GM13977 (cell line): ENCODE measurements at regions not wholly inside any gene's neighbourhood (a gene's known extent, or its start where the extent isn't known, plus 50 kb on each side); places are given as distances from the start of the nearest gene placed in this dataset.

ENCODE experiments used
- DNase-seq: peaks from one replicate; pipeline ENCODE4 v3.0.0; 2012; ENCODE audit warnings: low spot score
- in situ Hi-C: fragments of 300-500 bp; cut with MboI; formaldehyde crosslinking; loops from one replicate; pipeline ENCODE4 v1.12.0; 2022; ENCODE audit warnings: low sequenced_read_pairs, low pct_unique_long_range_greater_than_20kb, mixed read lengths, inconsistent platforms; ENCODE audit not compliant: unreplicated experiment
- TF ChIP-seq, protein P1 (sequence below): IDR thresholded peaks from 2 replicates; pipeline ENCODE4 v1.5.1; 2012; ENCODE audit warnings: mild to moderate bottlenecking, control low read depth; ENCODE audit not compliant: insufficient read depth; ENCODE audit errors: extremely low read depth, missing control alignments

DNA sequence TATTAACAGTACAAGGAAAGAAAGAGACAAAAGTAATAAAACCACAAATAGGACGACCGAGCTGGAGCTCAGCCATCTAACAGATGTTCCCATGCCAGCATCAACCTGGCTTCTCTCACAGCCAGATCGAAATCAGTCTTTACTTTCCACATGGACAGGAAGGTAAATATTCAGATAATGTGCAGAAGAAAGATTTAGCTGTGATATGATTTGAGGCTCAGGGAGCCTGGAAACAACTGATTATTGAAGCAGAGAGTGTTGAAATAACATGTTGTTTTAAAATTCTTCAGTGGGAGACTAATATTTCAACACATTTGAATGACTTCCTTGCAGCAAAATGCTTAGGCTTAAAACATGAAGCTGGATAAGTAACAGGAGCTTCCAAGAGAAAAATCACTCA is 546.8 kb downstream of the ETS1 start:
- TF ChIP-seq, protein P1, sequence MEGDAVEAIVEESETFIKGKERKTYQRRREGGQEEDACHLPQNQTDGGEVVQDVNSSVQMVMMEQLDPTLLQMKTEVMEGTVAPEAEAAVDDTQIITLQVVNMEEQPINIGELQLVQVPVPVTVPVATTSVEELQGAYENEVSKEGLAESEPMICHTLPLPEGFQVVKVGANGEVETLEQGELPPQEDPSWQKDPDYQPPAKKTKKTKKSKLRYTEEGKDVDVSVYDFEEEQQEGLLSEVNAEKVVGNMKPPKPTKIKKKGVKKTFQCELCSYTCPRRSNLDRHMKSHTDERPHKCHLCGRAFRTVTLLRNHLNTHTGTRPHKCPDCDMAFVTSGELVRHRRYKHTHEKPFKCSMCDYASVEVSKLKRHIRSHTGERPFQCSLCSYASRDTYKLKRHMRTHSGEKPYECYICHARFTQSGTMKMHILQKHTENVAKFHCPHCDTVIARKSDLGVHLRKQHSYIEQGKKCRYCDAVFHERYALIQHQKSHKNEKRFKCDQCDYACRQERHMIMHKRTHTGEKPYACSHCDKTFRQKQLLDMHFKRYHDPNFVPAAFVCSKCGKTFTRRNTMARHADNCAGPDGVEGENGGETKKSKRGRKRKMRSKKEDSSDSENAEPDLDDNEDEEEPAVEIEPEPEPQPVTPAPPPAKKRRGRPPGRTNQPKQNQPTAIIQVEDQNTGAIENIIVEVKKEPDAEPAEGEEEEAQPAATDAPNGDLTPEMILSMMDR, result no peak
- no peak for DNase-seq
- in situ Hi-C loops, result loop anchor here (25.0 kb wide), 2 partner anchors 447 to 597 kb away; no protein-coding TSS in a partner anchor

DNA sequence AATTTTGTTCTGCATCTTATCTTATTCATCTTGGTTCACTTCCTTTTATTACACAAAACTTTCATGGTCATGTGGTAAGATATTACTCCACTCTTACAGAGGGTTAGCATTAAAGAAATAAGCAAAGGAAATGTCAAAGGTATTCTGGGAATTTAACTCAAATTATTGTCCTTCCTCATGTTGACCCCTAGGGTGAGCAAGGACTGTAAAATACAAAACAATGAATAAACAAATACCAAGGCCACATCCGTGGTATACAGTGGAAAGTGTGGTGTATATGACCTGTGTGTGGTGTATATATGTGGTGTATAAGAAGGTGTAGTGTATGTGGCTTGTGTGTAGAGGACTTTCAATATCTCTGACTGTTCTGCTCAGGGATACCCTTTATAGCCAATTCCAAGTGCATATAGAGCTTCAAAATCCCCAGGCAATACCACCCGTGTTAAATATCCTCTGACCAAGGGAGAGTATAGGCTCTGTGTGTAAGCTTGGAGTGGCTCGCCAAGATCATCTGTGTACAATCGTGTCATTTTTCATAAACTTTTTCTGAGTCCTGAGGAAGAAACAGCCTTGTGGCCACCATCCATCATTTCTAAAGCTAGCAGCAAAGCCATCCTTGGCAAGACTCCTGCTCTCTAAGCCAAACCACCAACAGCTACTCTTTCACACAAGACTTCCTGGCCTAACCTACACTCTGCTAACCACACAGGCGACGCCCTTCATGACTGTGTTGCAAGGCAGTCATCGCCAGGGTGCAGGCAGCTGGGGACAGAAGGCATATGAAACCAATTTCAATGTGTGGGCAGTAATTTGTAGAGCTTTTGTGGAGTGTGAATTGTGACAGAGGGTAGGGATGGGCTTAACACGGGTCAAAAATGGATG is 548.0 kb downstream of the ETS1 start:
- in situ Hi-C loops, result loop anchor here (25.0 kb wide), 2 partner anchors 448 to 598 kb away; no protein-coding TSS in a partner anchor
- no peak for DNase-seq
- TF ChIP-seq, protein P1, result no peak

DNA sequence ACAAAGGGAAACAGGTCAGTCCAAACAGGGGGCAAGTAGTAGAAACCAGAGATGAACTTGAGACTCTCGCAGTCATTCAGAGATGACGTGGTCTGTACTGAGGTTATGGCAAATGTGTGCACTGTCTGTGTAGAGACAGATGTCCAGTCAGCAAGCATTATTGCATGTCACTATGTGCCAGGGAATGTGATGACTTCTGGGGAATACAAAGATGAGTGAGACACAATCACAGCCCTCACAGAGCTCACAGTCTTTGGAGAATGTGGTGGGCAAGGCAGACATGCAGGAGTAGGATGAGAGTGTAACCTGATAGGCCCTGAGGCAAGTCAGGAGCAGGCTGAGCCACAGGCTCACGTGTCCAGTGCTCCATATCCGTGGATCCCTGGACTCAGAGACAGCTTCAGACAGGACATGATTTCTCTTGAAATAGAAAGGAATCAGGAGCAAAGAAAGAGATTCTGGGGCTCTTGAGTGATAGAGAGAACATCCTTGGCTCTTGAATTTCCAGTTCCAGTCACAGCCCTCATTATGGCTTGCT is 550.7 kb downstream of the ETS1 start:
- no peak for DNase-seq
- TF ChIP-seq, protein P1, result no peak
- in situ Hi-C loops, result loop anchor here (25.0 kb wide), 2 partner anchors 451 to 601 kb away; no protein-coding TSS in a partner anchor

DNA sequence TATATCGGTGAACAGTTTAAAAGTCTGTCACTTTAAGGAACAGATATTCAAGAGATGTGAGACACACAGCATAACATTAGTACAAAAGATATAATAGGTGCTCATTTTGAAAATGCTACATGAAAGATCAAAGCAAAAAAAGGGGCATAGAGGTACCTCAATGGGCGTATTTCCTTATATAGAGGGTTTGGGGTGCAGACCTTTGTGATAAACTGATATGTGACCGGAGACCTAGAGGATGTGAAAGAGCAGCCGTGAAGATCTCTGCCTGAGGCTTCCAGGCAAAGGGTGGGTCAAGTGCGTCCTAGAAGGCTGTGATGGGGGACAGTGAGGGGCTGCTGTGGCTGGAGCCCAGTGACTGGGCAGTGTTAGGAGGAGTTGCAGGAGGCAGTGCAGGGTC is 551.4 kb downstream of the ETS1 start:
- TF ChIP-seq, protein P1, result no peak
- in situ Hi-C loops, result loop anchor here (25.0 kb wide), 2 partner anchors 451 to 601 kb away; no protein-coding TSS in a partner anchor
- DNase-seq, result no peak

DNA sequence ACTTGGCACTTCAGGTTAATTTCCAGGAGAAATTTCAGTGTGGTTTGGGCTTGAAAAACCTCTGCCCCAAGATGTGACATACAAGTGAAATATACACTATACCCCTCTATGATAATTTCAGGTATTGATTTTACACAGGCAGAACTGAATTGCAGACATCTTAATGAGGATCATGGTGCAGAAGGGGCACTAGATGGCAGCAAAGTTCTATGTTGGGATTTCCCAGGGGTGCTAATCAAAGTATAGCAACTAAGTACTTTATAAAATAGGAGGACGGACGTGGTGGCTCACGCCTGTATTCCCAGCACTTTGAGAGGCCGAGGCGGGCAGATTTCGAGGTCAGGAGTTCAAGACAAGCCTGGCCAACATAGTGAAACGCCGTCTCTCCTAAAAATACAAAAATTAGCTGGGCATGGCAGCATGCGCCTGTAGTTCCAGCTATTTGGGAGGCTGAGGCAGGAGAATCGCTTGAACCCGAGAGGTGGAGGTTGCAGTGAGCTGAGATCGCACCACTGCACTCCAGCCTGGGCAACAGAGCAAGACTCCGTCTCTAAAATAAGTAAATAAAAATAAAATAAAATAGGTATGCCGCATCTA is 555.7 kb downstream of the ETS1 start:
- DNase-seq, result peak; percentile 62
- TF ChIP-seq, protein P1, result peak; percentile 78
- in situ Hi-C loops, result loop anchor here (25.0 kb wide), 2 partner anchors 456 to 606 kb away; no protein-coding TSS in a partner anchor

DNA sequence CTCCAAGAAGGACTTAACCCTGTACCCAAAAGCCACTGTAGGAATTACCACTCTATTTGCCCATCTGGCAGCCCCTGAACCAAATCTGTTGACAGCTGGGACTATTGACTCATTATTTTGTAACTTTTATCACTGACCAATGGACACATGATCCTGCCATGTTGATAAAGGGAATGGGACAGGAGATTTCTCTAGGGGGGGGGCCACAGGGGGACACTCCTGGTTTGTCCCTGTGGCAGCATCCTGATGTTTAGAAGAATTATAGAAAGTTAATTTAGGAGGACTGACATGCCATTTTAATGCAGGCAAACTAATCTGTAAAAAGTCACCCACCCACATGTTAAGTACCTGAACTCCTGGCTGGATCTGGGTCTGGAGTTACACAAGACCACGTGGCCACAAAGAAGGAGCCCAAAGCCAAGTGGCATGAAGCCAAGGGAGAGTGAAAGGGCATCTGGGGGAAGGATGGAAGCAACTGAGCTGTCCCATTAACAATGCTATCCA is 558.1 kb downstream of the ETS1 start:
- in situ Hi-C loops, result loop anchor here (10.0 to 25.0 kb wide), 3 partner anchors 126 to 608 kb away; no protein-coding TSS in a partner anchor
- TF ChIP-seq, protein P1, result no peak
- no peak for DNase-seq
